K562 (cell line): ENCODE measurements at regions not wholly inside any gene's neighbourhood (a gene's known extent, or its start where the extent isn't known, plus 50 kb on each side); places are given as distances from the start of the nearest gene placed in this dataset.

Experiments
- KAT7 ChIP-seq: sonication (generic); formaldehyde crosslinking; IDR thresholded peaks from 2 replicates; pipeline ENCODE4 v1.8.0; 2022; ENCODE audit warnings: missing genetic modification reagents, mild to moderate bottlenecking, borderline replicate concordance
- ZBTB8A ChIP-seq: fragments of 450-650 bp; IDR thresholded peaks from 2 replicates; pipeline ENCODE4 v1.6.1; 2018; ENCODE audit warnings: mild to moderate bottlenecking, moderate library complexity; ENCODE audit not compliant: partially characterized antibody
- TF ChIP-seq, protein P1 (sequence below), 2 experiments: fragments of 450-650 bp in 1 of 2; sonication (generic) in 1 of 2; formaldehyde crosslinking in 1 of 2; IDR thresholded peaks; 2 replicates each; pipeline versions ENCODE4 v1.7.1 to v1.9.0; 2016 to 2022; ENCODE audit warnings: inconsistent platforms in 1 of 2, mild to moderate bottlenecking in 1 of 2, missing genetic modification reagents in 1 of 2
- TF ChIP-seq, protein P2 (sequence below): fragments of 200-600 bp; sonication (generic); IDR thresholded peaks from one replicate; pipeline ENCODE4 v1.6.1; 2012; ENCODE audit warnings: mild to moderate bottlenecking, low read depth, low read length, inconsistent platforms
- TF ChIP-seq, protein P3 (sequence below): fragments of 450-650 bp; formaldehyde crosslinking; IDR thresholded peaks from 2 replicates; pipeline ENCODE4 v1.4.0; 2020; ENCODE audit warnings: mild to moderate bottlenecking, moderate library complexity

DNA sequence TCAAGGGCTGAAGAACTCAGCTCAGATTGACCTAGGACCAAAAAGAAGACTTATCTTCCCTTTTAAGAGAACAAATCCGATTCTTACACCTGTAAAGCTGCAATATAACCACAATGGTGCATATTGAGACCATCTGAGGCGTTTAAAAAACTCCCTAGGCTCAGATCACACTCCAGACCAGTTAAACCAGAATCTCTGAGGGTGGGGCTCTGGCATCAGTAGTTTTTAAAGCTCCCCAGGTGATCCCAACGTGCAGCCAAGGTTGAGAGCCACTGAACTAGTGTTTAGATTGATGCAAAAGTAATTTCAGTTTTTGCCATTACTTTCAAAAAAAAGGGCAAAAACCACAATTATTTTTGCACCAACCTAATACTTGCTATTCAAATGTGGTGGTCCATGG, 73.9 kb upstream of the GPM6B start (continued):
- TF ChIP-seq KAT7 (CRISPR knock-in tag) (no peak), ZBTB8A (no peak)
- TF ChIP-seq, protein P1, sequence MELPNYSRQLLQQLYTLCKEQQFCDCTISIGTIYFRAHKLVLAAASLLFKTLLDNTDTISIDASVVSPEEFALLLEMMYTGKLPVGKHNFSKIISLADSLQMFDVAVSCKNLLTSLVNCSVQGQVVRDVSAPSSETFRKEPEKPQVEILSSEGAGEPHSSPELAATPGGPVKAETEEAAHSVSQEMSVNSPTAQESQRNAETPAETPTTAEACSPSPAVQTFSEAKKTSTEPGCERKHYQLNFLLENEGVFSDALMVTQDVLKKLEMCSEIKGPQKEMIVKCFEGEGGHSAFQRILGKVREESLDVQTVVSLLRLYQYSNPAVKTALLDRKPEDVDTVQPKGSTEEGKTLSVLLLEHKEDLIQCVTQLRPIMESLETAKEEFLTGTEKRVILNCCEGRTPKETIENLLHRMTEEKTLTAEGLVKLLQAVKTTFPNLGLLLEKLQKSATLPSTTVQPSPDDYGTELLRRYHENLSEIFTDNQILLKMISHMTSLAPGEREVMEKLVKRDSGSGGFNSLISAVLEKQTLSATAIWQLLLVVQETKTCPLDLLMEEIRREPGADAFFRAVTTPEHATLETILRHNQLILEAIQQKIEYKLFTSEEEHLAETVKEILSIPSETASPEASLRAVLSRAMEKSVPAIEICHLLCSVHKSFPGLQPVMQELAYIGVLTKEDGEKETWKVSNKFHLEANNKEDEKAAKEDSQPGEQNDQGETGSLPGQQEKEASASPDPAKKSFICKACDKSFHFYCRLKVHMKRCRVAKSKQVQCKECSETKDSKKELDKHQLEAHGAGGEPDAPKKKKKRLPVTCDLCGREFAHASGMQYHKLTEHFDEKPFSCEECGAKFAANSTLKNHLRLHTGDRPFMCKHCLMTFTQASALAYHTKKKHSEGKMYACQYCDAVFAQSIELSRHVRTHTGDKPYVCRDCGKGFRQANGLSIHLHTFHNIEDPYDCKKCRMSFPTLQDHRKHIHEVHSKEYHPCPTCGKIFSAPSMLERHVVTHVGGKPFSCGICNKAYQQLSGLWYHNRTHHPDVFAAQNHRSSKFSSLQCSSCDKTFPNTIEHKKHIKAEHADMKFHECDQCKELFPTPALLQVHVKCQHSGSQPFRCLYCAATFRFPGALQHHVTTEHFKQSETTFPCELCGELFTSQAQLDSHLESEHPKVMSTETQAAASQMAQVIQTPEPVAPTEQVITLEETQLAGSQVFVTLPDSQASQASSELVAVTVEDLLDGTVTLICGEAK (IDR thresholded peaks at IDR 0.05), result no peak
- TF ChIP-seq, protein P1 (CRISPR knock-in tag; IDR thresholded peaks at IDR 0.05), result no peak
- TF ChIP-seq, protein P2, sequence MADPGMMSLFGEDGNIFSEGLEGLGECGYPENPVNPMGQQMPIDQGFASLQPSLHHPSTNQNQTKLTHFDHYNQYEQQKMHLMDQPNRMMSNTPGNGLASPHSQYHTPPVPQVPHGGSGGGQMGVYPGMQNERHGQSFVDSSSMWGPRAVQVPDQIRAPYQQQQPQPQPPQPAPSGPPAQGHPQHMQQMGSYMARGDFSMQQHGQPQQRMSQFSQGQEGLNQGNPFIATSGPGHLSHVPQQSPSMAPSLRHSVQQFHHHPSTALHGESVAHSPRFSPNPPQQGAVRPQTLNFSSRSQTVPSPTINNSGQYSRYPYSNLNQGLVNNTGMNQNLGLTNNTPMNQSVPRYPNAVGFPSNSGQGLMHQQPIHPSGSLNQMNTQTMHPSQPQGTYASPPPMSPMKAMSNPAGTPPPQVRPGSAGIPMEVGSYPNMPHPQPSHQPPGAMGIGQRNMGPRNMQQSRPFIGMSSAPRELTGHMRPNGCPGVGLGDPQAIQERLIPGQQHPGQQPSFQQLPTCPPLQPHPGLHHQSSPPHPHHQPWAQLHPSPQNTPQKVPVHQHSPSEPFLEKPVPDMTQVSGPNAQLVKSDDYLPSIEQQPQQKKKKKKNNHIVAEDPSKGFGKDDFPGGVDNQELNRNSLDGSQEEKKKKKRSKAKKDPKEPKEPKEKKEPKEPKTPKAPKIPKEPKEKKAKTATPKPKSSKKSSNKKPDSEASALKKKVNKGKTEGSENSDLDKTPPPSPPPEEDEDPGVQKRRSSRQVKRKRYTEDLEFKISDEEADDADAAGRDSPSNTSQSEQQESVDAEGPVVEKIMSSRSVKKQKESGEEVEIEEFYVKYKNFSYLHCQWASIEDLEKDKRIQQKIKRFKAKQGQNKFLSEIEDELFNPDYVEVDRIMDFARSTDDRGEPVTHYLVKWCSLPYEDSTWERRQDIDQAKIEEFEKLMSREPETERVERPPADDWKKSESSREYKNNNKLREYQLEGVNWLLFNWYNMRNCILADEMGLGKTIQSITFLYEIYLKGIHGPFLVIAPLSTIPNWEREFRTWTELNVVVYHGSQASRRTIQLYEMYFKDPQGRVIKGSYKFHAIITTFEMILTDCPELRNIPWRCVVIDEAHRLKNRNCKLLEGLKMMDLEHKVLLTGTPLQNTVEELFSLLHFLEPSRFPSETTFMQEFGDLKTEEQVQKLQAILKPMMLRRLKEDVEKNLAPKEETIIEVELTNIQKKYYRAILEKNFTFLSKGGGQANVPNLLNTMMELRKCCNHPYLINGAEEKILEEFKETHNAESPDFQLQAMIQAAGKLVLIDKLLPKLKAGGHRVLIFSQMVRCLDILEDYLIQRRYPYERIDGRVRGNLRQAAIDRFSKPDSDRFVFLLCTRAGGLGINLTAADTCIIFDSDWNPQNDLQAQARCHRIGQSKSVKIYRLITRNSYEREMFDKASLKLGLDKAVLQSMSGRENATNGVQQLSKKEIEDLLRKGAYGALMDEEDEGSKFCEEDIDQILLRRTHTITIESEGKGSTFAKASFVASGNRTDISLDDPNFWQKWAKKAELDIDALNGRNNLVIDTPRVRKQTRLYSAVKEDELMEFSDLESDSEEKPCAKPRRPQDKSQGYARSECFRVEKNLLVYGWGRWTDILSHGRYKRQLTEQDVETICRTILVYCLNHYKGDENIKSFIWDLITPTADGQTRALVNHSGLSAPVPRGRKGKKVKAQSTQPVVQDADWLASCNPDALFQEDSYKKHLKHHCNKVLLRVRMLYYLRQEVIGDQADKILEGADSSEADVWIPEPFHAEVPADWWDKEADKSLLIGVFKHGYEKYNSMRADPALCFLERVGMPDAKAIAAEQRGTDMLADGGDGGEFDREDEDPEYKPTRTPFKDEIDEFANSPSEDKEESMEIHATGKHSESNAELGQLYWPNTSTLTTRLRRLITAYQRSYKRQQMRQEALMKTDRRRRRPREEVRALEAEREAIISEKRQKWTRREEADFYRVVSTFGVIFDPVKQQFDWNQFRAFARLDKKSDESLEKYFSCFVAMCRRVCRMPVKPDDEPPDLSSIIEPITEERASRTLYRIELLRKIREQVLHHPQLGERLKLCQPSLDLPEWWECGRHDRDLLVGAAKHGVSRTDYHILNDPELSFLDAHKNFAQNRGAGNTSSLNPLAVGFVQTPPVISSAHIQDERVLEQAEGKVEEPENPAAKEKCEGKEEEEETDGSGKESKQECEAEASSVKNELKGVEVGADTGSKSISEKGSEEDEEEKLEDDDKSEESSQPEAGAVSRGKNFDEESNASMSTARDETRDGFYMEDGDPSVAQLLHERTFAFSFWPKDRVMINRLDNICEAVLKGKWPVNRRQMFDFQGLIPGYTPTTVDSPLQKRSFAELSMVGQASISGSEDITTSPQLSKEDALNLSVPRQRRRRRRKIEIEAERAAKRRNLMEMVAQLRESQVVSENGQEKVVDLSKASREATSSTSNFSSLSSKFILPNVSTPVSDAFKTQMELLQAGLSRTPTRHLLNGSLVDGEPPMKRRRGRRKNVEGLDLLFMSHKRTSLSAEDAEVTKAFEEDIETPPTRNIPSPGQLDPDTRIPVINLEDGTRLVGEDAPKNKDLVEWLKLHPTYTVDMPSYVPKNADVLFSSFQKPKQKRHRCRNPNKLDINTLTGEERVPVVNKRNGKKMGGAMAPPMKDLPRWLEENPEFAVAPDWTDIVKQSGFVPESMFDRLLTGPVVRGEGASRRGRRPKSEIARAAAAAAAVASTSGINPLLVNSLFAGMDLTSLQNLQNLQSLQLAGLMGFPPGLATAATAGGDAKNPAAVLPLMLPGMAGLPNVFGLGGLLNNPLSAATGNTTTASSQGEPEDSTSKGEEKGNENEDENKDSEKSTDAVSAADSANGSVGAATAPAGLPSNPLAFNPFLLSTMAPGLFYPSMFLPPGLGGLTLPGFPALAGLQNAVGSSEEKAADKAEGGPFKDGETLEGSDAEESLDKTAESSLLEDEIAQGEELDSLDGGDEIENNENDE, result no peak
- TF ChIP-seq, protein P3, sequence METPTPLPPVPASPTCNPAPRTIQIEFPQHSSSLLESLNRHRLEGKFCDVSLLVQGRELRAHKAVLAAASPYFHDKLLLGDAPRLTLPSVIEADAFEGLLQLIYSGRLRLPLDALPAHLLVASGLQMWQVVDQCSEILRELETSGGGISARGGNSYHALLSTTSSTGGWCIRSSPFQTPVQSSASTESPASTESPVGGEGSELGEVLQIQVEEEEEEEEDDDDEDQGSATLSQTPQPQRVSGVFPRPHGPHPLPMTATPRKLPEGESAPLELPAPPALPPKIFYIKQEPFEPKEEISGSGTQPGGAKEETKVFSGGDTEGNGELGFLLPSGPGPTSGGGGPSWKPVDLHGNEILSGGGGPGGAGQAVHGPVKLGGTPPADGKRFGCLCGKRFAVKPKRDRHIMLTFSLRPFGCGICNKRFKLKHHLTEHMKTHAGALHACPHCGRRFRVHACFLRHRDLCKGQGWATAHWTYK (CRISPR knock-in tag), result no peak
